GM18502 (cell line): ENCODE measurements at regions not wholly inside any gene's neighbourhood (a gene's known extent, or its start where the extent isn't known, plus 50 kb on each side); places are given as distances from the start of the nearest gene placed in this dataset.
"Not testable (repeated sequence)": the region's sequence is repeated elsewhere in the genome, so short reads cannot be mapped to it uniquely, and the experiment has no call there.

Experiments
- ATAC-seq: cut with Tn5 transposase; IDR thresholded peaks from one replicate; pipeline ENCODE4 v1.9.1; 2021; ENCODE audit warnings: mild to moderate bottlenecking; ENCODE audit not compliant: unreplicated experiment, poor library complexity

- ATAC-seq = not testable (repeated sequence)
Observed at GRCh38 chr3:14272041-14272958, 93.7 kb downstream of the LSM3 start.

- not testable (repeated sequence) for ATAC-seq
Observed at GRCh38 chr3:14272959-14273560, 94.4 kb downstream of the LSM3 start.

DNA sequence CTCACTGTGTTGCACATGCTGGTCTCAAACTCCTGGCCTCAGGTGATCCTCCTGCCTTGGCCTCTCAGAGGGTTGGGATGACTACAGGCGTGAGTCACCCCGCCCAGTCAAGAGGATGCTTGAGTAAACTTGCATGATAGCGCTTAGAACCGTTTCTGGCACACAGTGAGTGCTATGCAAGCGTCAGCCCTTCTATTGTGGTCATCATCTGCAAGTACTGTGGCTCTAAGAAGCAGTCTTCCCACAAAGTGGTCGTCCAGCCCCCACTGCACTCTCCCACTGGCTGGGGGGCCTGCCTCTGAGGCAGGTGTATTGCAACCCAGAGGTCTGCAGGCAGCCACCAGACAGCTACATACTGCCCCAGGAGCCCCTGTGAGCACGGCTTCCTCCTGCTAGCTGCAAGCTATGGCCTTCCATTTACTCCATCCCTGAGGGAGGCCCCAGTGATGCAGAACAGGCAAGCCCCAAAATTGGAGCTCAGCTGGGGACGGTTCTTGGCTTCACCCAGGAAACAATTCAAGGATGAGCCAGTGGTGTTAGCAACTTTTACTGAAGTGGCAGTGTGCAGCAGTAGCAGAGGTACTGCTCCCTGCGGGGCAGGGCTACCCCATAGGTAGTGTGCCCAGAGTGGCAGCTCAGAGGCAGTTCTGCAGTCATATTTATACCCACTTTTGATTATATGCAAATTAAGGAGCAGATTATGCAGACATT is 95.4 kb downstream of the LSM3 start:
- ATAC-seq = no peak

- ATAC-seq = no peak
Observed at GRCh38 chr3:14274612-14274936, 96.0 kb downstream of the LSM3 start.

DNA sequence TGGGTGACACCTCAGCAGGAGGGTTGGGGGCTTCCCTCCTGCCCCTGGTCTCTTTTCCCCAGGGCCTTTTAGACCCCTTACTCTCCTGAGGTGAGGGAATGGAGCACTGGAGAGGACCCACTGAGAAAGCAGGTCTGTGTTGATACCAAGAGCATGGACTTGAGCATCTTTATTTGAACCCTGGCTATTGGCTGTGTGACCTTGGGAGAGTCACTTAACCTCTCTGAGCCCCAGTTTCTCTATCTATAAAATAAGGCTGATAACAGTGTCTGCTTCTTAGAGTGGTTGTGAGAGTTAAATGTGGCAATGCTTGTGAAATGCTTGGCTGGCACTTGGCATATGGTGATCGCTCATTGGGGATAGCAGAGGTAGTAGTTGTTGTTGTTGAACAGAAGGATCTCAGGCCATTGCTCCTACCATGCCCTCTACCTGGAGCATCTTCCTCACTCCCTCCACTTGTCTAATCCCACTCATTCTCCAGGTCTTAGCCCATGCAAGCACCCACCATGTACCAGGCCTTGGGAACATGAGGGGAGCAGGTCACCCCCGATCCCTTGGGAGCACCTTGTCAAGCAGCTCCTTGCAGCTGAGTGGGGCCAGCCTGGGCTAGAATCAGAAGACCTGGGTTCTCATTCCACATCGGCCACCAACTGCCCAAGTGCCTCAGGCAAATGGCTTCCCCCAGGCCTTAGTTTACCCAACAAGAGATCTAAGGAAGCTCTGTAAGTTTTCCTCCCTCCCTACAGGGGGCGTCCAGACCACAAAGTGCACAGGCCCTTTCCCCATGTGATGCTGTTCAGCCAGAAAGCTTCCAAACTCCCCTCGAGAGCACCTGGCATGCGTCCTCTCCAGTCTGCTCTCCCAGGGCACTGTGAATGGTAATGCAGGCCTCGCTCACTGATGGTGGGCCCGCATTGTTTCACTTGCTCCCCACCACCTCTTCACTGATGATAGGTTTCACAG is 96.7 kb downstream of the LSM3 start:
- no peak for ATAC-seq

DNA sequence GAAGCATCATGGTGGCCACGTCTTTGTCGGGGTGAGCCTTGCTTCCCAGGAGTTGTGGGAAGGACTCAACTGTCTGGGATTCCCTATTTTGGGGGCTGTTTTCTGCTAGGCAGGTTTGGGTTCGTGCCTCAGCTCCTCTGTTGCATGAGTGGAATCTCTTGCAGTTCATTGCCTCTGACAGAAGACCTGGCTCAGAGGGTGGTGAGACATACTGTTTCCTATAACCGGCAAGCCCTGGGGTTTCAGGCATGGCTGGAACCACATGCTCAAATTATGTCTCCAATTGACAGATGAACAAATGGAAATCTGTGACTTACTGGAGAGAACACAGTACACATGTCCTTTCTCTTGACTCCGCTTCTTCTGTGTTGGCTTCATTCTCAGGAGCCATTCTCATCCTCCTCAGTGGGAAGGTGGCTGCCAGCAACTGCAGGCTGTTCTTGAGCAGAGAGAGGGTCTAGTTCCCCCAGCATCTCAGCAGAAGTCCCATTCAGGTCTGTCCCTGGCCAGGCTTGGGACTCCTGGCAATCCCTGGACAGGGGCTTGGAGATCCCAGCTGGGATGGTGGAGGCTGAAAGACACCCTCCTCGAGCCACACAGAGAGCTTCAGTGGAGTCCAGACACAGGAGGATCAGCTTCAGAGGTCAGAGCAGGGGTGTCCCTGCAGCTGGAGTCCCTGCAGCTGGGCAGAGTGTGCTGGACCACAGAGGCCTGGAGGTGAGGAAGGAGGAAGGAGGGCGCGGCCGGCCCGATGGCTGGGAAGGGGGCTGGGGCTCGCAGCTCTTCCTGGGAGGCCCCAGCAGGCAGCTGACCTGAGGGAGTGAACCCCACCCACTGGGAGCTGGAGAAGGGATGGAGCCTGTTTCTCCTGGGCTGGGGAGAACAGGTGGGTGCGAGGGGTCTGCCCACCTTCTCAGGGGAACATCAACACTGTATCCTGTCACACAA is 97.6 kb downstream of the LSM3 start:
- ATAC-seq = no peak

GRCh38 chr3:14277557-14277956 is 98.9 kb downstream of the LSM3 start:
- no peak for ATAC-seq

GRCh38 chr3:14278265-14278798 is 99.7 kb downstream of the LSM3 start:
- ATAC-seq = no peak

GRCh38 chr3:14278799-14279625 is 100.4 kb downstream of the LSM3 start:
- ATAC-seq = no peak

DNA sequence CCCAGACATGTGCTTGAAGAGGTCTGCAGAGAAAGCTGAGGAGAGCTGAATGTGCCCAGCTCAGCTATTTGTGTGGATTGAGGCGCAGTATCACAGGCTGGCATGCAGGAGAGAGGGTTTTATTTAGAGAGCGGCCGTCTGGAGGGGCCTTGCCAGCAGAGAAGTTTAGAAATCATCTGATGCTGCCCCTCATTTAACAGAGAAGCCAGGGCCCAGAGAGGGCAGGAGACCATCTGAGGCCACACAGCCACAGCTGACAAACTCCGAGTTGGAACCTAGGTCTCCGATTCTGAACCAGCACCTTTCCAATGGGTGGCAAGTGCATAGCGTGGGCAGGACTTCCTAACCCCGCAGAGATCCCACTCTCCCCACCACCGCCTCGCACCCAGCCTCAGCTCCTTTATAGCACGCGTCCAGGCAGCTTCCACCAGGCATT is 101.0 kb downstream of the LSM3 start:
- ATAC-seq = no peak

DNA sequence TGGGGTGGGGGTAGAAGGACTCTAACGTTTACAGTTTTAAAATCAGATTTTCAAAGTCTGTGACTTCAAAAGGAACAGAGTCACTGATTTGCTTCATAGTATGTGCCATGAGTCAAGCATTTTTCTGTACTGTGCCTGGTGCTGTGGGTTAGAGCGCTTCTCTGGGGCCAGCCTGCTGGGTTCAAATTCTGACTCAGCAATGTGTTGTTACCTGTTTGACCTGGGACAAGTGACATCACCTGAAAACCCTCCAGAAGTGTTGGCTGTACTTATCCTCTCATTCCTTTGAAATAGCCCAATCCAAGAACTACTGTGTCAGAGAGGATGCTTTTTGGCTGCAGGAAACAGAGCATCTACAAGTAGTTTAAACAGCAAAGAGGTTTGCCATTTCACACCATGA is 101.7 kb downstream of the LSM3 start:
- ATAC-seq = no peak

DNA sequence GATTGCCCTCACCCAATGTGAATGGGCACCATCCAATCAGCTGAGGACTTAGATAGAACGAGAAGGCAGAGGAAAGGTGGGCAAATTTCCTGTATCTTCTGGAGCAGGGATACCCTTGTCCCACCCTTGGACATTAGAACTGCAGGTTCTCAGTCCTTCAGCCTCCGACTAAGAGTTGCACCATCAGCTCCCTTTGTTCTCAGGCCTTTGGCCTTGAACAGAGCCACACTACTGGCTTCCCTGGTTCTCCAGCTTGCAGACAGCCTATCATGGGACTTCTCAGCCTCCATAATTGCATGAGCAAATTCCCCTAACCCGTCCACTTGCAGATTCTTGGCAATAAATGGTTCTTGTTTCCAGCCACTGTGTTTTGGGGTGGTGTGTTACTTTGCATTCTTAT is 102.4 kb downstream of the LSM3 start:
- ATAC-seq = no peak

GRCh38 chr3:14282001-14282705 is 103.5 kb downstream of the LSM3 start:
- ATAC-seq = no peak

- ATAC-seq = no peak
Observed at GRCh38 chr3:14282706-14283075, 104.1 kb downstream of the LSM3 start.

DNA sequence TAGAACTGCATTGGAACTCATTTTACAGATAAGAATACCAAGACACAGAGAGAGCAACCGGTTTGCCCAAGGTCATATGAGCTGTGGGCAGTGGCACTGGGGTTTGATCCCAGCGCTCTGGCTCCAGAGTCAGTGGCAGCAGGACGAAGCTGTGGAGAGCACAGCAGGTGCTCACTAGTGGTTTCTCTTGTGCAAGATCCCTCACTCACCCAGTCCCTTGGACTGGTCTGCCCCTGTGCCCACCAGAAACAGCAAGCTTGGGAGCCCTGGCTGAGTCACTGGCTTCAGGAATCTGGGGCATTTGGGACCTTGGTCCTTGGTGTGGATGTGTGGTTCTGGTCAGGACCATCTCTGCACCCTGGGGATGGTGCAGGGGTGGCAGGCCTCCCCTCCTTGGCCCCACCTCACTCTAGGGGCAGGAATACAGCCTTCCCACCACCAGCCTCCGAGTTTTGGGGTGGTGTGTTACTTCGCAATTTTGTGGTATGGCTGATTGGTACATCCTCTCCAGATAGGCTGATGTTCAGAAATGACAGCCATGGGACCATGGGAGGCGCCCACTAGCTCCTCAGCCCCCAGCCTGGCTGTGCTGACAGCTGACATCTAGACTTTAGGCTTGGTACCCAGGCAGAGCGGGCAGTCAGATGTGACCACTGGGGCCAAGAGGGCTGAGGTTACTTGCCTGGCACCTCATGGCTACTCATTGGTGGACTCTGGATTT is 104.6 kb downstream of the LSM3 start:
- no peak for ATAC-seq

DNA sequence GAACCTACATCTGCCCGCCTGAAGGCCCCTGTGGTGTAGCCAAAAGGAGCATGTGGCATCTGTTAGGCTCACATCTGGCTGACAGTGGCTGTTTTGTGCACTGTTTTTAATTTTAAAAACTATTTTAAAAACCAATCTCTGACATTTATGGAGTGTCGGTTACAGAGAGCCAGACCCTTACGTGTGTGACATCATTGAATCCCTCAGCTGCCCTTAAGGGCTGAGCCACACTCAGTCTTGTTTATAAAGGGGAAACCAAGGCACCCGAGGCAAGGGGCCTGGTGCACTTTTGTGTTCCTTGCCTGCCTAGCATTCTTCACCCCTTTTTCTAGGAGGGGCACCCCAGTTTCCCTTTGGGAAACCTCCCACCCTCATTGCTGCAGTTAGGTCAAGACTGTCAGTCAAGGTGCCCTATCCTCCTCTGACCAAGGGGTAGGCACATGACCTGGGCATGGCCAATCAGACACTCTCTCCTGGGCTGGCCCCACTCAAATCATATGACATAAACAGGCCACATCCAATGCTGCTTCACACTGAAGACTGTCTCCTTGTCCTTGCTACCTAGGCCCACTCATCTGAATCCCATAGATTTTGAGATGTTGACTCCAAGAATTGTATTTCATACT is 105.3 kb downstream of the LSM3 start:
- no peak for ATAC-seq
